ENCODE measurements at regions not wholly inside any gene's neighbourhood (a gene's known extent, or its start where the extent isn't known, plus 50 kb on each side); places are given as distances from the start of the nearest gene placed in this dataset.
A peak's percentile ranks its signal among the peaks of the same experiment; 100 is the strongest.

- peaks cover 0 to 10% (median 0%) of the 10 kb centered on the region in 3 donors for H3K9me3 ChIP-seq (ENCODE audit: control extremely low read depth in 1 of 3, control insufficient read depth in 2 of 3, insufficient read depth in 1 of 3, low read length in 2 of 3)
- no peak for ATAC-seq (ENCODE audit: low read depth)
- CTCF ChIA-PET, result interaction anchor here (0.8 to 15.0 kb wide), 2 partner anchors 40 to 338 kb away, joined by 4 to 391 read pairs; no protein-coding TSS in a partner anchor
- no peaks in the 10 kb centered on the region for H3K27me3 Mint-ChIP-seq
- H3K4me2 ChIP-seq (replicated peaks; ENCODE audit: low read depth, low read length, poor library complexity, severe bottlenecking), result no peak overlapping the region
- H3K79me2 ChIP-seq (ENCODE audit: control insufficient read depth, insufficient read depth, low read length), result no peaks in the 10 kb centered on the region
- H3K36me3 ChIP-seq (replicated peaks in 1 of 2; ENCODE audit: control extremely low read depth in 1 of 2, control insufficient read depth in 1 of 2, extremely low read depth in 1 of 2, insufficient read depth in 2 of 2, low read length in 1 of 2), result no peaks in the 10 kb centered on the region
- no peak overlapping the region for H2AFZ ChIP-seq (ENCODE audit: insufficient read depth, low read depth, low read length, poor library complexity, severe bottlenecking)
- 79% methylated on average over 2 of the region's 3 CpGs for WGBS (ENCODE audit: insufficient coverage)
- H3K4me1 Mint-ChIP-seq, result peaks cover 25% of the 10 kb centered on the region
- H3K4me3 Mint-ChIP-seq, result no peak overlapping the region
- no peak overlapping the region for H3K27ac ChIP-seq (ENCODE audit: low read length in 2 of 2)
- peak overlapping the region; percentile 23 for H3K27ac Mint-ChIP-seq
- TF ChIP-seq EZH2 (IDR thresholded peaks at IDR 0.05; ENCODE audit: borderline replicate concordance, insufficient read depth, low read depth, low read length, poor library complexity, severe bottlenecking), result no peak
- no peak for TF ChIP-seq CTCF (IDR thresholded peaks at IDR 0.05)
- DNase-seq, result no peak
- intact Hi-C loops (cut with micrococcal nuclease), result no loop called here
- H3K9ac ChIP-seq (ENCODE audit: low read length), result no peak overlapping the region
- H3K27me3 ChIP-seq (replicated peaks in 1 of 4; ENCODE audit: control extremely low read depth in 1 of 4, control insufficient read depth in 3 of 4, insufficient read depth in 4 of 4, low read length in 3 of 4), result no peaks in the 10 kb centered on the region
- no peaks in the 10 kb centered on the region for H4K20me1 ChIP-seq (ENCODE audit: control insufficient read depth, insufficient read depth, low read length, poor library complexity, severe bottlenecking)
- no peak overlapping the region for H3K4me3 ChIP-seq (ENCODE audit: control extremely low read depth in 1 of 5, extremely low read depth in 1 of 5, insufficient read depth in 1 of 5, low read depth in 2 of 5, low read length in 4 of 5)
- peaks cover 2% of the 10 kb centered on the region for H3K9me3 Mint-ChIP-seq (ENCODE audit: insufficient read depth)
- POLR2A ChIA-PET, result no interaction called here
- peaks cover 28 to 33% of the 10 kb centered on the region in 2 donors for H3K4me1 ChIP-seq (ENCODE audit: control insufficient read depth in 2 of 2, insufficient read depth in 2 of 2, low read length in 2 of 2)
These were observed 70.3 kb upstream of the ARL8B start for GRCh38 chr3:5051772-5052171.

- Histone ChIP-seq H2AFZ (ENCODE audit: insufficient read depth, low read depth, low read length, poor library complexity, severe bottlenecking) (no peak overlapping the region), H3K9ac (ENCODE audit: low read length) (no peak overlapping the region), H3K4me2 (replicated peaks; ENCODE audit: low read depth, low read length, poor library complexity, severe bottlenecking) (no peak overlapping the region), H3K9me3 (ENCODE audit: control extremely low read depth in 1 of 3, control insufficient read depth in 2 of 3, insufficient read depth in 1 of 3, low read length in 2 of 3) (peaks cover 0 to 10% (median 0%) of the 10 kb centered on the region in 3 donors), H3K79me2 (ENCODE audit: control insufficient read depth, insufficient read depth, low read length) (no peaks in the 10 kb centered on the region), H3K4me1 (ENCODE audit: control insufficient read depth in 2 of 2, insufficient read depth in 2 of 2, low read length in 2 of 2) (peaks cover 33 to 38% of the 10 kb centered on the region in 2 donors), H3K4me3 (ENCODE audit: control extremely low read depth in 1 of 5, extremely low read depth in 1 of 5, insufficient read depth in 1 of 5, low read depth in 2 of 5, low read length in 4 of 5) (no peak overlapping the region), H3K27me3 (replicated peaks in 1 of 4; ENCODE audit: control extremely low read depth in 1 of 4, control insufficient read depth in 3 of 4, insufficient read depth in 4 of 4, low read length in 3 of 4) (no peaks in the 10 kb centered on the region), H3K27ac (ENCODE audit: low read length in 2 of 2) (no peak overlapping the region), H4K20me1 (ENCODE audit: control insufficient read depth, insufficient read depth, low read length, poor library complexity, severe bottlenecking) (no peaks in the 10 kb centered on the region), H3K36me3 (replicated peaks in 1 of 2; ENCODE audit: control extremely low read depth in 1 of 2, control insufficient read depth in 1 of 2, extremely low read depth in 1 of 2, insufficient read depth in 2 of 2, low read length in 1 of 2) (no peaks in the 10 kb centered on the region)
- POLR2A ChIA-PET, result no interaction called here
- Mint-ChIP-seq H3K4me3 (no peak overlapping the region), H3K9me3 (ENCODE audit: insufficient read depth) (peaks cover 2% of the 10 kb centered on the region), H3K27ac (no peak overlapping the region), H3K4me1 (peaks cover 30% of the 10 kb centered on the region), H3K27me3 (no peaks in the 10 kb centered on the region)
- ATAC-seq (ENCODE audit: low read depth), result no peak
- CTCF ChIA-PET, result interaction anchor here (15.0 kb wide), 1 partner anchor 338 kb away, joined by 391 read pairs; no protein-coding TSS in a partner anchor
- TF ChIP-seq CTCF (IDR thresholded peaks at IDR 0.05) (no peak), EZH2 (IDR thresholded peaks at IDR 0.05; ENCODE audit: borderline replicate concordance, insufficient read depth, low read depth, low read length, poor library complexity, severe bottlenecking) (no peak)
- intact Hi-C loops (cut with micrococcal nuclease), result no loop called here
- WGBS (ENCODE audit: insufficient coverage), result 100% methylated on average over 2 of the region's 3 CpGs
- no peak for DNase-seq
These were observed 69.8 kb upstream of the ARL8B start for GRCh38 chr3:5052247-5052646.
